GM12875 (cell line): ENCODE measurements at regions not wholly inside any gene's neighbourhood (a gene's known extent, or its start where the extent isn't known, plus 50 kb on each side); places are given as distances from the start of the nearest gene placed in this dataset.

Experiments
- H3K4me3 ChIP-seq: one replicate; pipeline ENCODE4 v1.5.1; 2011; ENCODE audit warnings: low read depth, low read length, control low read depth
- TF ChIP-seq, protein P1 (sequence below): IDR thresholded peaks from 2 replicates; pipeline ENCODE4 v1.5.1; 2011; ENCODE audit warnings: low read depth, mild to moderate bottlenecking, control low read depth, inconsistent platforms, low read length, moderate library complexity, borderline replicate concordance; ENCODE audit not compliant: insufficient read depth

DNA sequence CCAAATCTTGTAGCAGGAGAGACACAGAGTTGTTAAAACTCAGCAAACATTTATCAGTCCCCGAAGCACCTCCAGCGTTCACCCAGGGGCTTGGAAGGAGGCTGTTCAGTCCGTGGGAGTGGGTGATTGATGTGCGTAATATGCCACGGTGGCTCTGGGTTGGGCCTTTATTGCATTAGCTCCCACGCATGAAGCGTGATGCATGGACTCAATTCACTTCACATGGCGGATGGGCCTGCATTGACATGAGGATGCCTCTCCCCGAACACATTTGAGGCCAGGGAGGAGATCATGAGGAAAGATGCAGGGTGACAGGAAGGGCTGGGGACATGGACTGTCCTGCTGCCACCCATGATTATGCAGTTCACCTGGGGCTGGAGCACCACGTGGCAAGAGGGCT lies 126.5 kb downstream of the FAM43A start:
- no peak overlapping the region for H3K4me3 ChIP-seq
- TF ChIP-seq, protein P1, sequence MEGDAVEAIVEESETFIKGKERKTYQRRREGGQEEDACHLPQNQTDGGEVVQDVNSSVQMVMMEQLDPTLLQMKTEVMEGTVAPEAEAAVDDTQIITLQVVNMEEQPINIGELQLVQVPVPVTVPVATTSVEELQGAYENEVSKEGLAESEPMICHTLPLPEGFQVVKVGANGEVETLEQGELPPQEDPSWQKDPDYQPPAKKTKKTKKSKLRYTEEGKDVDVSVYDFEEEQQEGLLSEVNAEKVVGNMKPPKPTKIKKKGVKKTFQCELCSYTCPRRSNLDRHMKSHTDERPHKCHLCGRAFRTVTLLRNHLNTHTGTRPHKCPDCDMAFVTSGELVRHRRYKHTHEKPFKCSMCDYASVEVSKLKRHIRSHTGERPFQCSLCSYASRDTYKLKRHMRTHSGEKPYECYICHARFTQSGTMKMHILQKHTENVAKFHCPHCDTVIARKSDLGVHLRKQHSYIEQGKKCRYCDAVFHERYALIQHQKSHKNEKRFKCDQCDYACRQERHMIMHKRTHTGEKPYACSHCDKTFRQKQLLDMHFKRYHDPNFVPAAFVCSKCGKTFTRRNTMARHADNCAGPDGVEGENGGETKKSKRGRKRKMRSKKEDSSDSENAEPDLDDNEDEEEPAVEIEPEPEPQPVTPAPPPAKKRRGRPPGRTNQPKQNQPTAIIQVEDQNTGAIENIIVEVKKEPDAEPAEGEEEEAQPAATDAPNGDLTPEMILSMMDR = no peak

GRCh38 chr3:194814878-194815357 lies 129.2 kb downstream of the FAM43A start:
- no peak overlapping the region for H3K4me3 ChIP-seq

GRCh38 chr3:194816748-194817591 lies 131.3 kb downstream of the FAM43A start:
- H3K4me3 ChIP-seq = no peak overlapping the region
- TF ChIP-seq, protein P1 = no peak

More at GRCh38 chr3:194814878-194815357, 129.2 kb downstream of the FAM43A start:
- TF ChIP-seq, protein P1 = no peak

GRCh38 chr3:194817592-194817930 lies 131.9 kb downstream of the FAM43A start:
- TF ChIP-seq, protein P1 = no peak
- H3K4me3 ChIP-seq = no peak overlapping the region

DNA sequence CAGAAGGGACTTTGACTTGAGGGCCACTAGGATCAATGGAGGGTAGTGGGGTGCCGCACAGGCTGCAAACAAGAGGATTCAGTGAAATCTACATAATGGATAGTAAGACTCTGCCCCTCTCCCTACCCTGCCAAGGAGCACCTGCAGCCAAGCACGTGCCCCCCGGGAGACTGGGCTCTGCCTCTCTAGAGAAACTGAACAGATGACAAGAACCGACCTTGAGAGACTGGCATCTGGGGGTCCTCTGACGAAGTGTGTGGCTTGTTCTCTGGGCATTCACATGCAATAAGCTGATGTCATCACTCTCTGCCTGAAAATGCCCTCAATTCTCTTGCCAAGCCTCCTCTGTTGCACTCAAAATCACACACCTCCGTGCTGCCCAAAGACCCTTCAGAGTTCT lies 132.3 kb downstream of the FAM43A start:
- H3K4me3 ChIP-seq = no peak overlapping the region
- TF ChIP-seq, protein P1 = no peak

- TF ChIP-seq, protein P1 = no peak
- no peak overlapping the region for H3K4me3 ChIP-seq
These were observed 138.4 kb downstream of the FAM43A start for GRCh38 chr3:194824100-194824499.

- TF ChIP-seq, protein P1 = no peak
- no peak overlapping the region for H3K4me3 ChIP-seq
These were observed 139.0 kb downstream of the FAM43A start for GRCh38 chr3:194824701-194825111.
